HEK293T (cell line): ENCODE measurements at regions not wholly inside any gene's neighbourhood (a gene's known extent, or its start where the extent isn't known, plus 50 kb on each side); places are given as distances from the start of the nearest gene placed in this dataset.

ENCODE experiments used
- BHLHE40 ChIP-seq: fragments of 450-650 bp; IDR thresholded peaks from 2 replicates; pipeline ENCODE4 v1.6.1; 2016; ENCODE audit warnings: mild to moderate bottlenecking, moderate library complexity, borderline replicate concordance
- SP1 ChIP-seq: fragments of 450-650 bp; IDR thresholded peaks from 2 replicates; pipeline ENCODE4 v1.6.1; 2017
- SUZ12 ChIP-seq: fragments of 450-650 bp; IDR thresholded peaks from 2 replicates; pipeline ENCODE4 v1.6.1; 2016; ENCODE audit warnings: mild to moderate bottlenecking
- TF ChIP-seq, protein P1 (sequence below): fragments of 450-650 bp; IDR thresholded peaks from 2 replicates; pipeline ENCODE4 v1.6.1; 2016

GRCh38 chr9:85349046-85349445, 392.7 kb downstream of the AGTPBP1 start:
- TF ChIP-seq SP1, result no peak
- TF ChIP-seq SUZ12, result no peak
- TF ChIP-seq, protein P1, sequence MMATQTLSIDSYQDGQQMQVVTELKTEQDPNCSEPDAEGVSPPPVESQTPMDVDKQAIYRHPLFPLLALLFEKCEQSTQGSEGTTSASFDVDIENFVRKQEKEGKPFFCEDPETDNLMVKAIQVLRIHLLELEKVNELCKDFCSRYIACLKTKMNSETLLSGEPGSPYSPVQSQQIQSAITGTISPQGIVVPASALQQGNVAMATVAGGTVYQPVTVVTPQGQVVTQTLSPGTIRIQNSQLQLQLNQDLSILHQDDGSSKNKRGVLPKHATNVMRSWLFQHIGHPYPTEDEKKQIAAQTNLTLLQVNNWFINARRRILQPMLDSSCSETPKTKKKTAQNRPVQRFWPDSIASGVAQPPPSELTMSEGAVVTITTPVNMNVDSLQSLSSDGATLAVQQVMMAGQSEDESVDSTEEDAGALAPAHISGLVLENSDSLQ, result no peak
- no peak for TF ChIP-seq BHLHE40
